B cell (primary cell): ENCODE measurements at regions not wholly inside any gene's neighbourhood (a gene's known extent, or its start where the extent isn't known, plus 50 kb on each side); places are given as distances from the start of the nearest gene placed in this dataset.

ENCODE experiments used
- CTCF ChIP-seq: fragments of 200-600 bp; IDR thresholded peaks from one replicate; pipeline ENCODE4 v1.8.0; 2022; ENCODE audit warnings: antibody characterized with exemption, mild to moderate bottlenecking
- EZH2 ChIP-seq: IDR thresholded peaks from 2 replicates; pipeline ENCODE4 v1.6.1; 2012; ENCODE audit warnings: borderline replicate concordance, low read depth, mild to moderate bottlenecking, moderate library complexity, low read length; ENCODE audit not compliant: insufficient read depth, poor library complexity, severe bottlenecking

GRCh38 chr4:11165052-11165451, 263.6 kb downstream of the HS3ST1 start:
- TF ChIP-seq CTCF (no peak), EZH2 (no peak)
